ENCODE measurements at regions not wholly inside any gene's neighbourhood (a gene's known extent, or its start where the extent isn't known, plus 50 kb on each side); places are given as distances from the start of the nearest gene placed in this dataset.

- DNase-seq (ENCODE audit: unreplicated experiment), result no peak
- no peak for TF ChIP-seq CTCF (IDR thresholded peaks at IDR 0.05; ENCODE audit: unreplicated experiment)
- no peaks in the 10 kb centered on the region for H3K36me3 Mint-ChIP-seq (ENCODE audit: insufficient read depth, unreplicated experiment)
- ChIA-PET CTCF (interaction anchor here (0.6 to 1.2 kb wide), 4 partner anchors 9 to 807 kb away, joined by 3 to 6 read pairs (median 4); no protein-coding TSS in a partner anchor), POLR2A (interaction anchor here (0.6 kb wide), 1 partner anchor 72 kb away, joined by 3 read pairs; no protein-coding TSS in a partner anchor)
- peaks cover 17% of the 10 kb centered on the region for H3K4me1 Mint-ChIP-seq (ENCODE audit: insufficient read depth, unreplicated experiment)
- H3K27ac Mint-ChIP-seq (ENCODE audit: low read depth, unreplicated experiment), result peak overlapping the region; percentile 67
- no TSS peak for BruUV-seq (replicated peaks)
- no peaks in the 10 kb centered on the region for H3K9me3 Mint-ChIP-seq (ENCODE audit: unreplicated experiment)
- H3K4me3 Mint-ChIP-seq (ENCODE audit: unreplicated experiment), result no peak overlapping the region
- H3K27me3 Mint-ChIP-seq (ENCODE audit: insufficient read depth, unreplicated experiment), result no peaks in the 10 kb centered on the region
- intact Hi-C loops (cut with micrococcal nuclease), result loop anchor here (10.0 kb wide), 1 partner anchor 862 kb away; the partner anchor contains the start of gene IGFBP3
These were observed 794.9 kb downstream of the TNS3 start for GRCh38 chr7:46786995-46787394.

- Mint-ChIP-seq H3K36me3 (ENCODE audit: insufficient read depth, unreplicated experiment) (no peaks in the 10 kb centered on the region), H3K4me1 (ENCODE audit: insufficient read depth, unreplicated experiment) (peaks cover 17% of the 10 kb centered on the region), H3K27me3 (ENCODE audit: insufficient read depth, unreplicated experiment) (no peaks in the 10 kb centered on the region), H3K27ac (ENCODE audit: low read depth, unreplicated experiment) (peak overlapping the region; percentile 67), H3K9me3 (ENCODE audit: unreplicated experiment) (no peaks in the 10 kb centered on the region), H3K4me3 (ENCODE audit: unreplicated experiment) (no peak overlapping the region)
- intact Hi-C loops (cut with micrococcal nuclease), result loop anchor here (10.0 kb wide), 1 partner anchor 862 kb away; the partner anchor contains the start of gene IGFBP3
- no TSS peak for BruUV-seq (replicated peaks)
- DNase-seq (ENCODE audit: unreplicated experiment), result peak; percentile 61
- CTCF ChIA-PET, result interaction anchor here (0.6 to 2.0 kb wide), 5 partner anchors 8 to 1197 kb away, joined by 3 to 6 read pairs (median 4); no protein-coding TSS in a partner anchor
- POLR2A ChIA-PET, result interaction anchor here (0.6 to 0.8 kb wide), 3 partner anchors 72 to 270 kb away, joined by 3 to 4 read pairs (median 3); no protein-coding TSS in a partner anchor
- TF ChIP-seq CTCF (IDR thresholded peaks at IDR 0.05; ENCODE audit: unreplicated experiment), result no peak
These were observed 795.5 kb downstream of the TNS3 start for GRCh38 chr7:46786221-46786954.

- intact Hi-C loops (cut with micrococcal nuclease), result loop anchor here (1.0 to 10.0 kb wide), 2 partner anchors 32 to 860 kb away; partner anchors contain the start of gene IGFBP3
- peaks cover 7% of the 10 kb centered on the region for H3K9me3 Mint-ChIP-seq (ENCODE audit: unreplicated experiment)
- peak; percentile 85 for DNase-seq (ENCODE audit: unreplicated experiment)
- no peaks in the 10 kb centered on the region for H3K27me3 Mint-ChIP-seq (ENCODE audit: insufficient read depth, unreplicated experiment)
- H3K4me3 Mint-ChIP-seq (ENCODE audit: unreplicated experiment), result no peak overlapping the region
- ChIA-PET POLR2A (interaction anchor here (1.3 kb wide), 2 partner anchors 147 to 148 kb away, joined by 4 to 5 read pairs; no protein-coding TSS in a partner anchor), CTCF (interaction anchor here (2.0 kb wide), 1 partner anchor 24 kb away, joined by 5 read pairs; no protein-coding TSS in a partner anchor)
- peaks cover 17% of the 10 kb centered on the region for H3K4me1 Mint-ChIP-seq (ENCODE audit: insufficient read depth, unreplicated experiment)
- no TSS peak for BruUV-seq (replicated peaks)
- no peak overlapping the region for H3K27ac Mint-ChIP-seq (ENCODE audit: low read depth, unreplicated experiment)
- no peaks in the 10 kb centered on the region for H3K36me3 Mint-ChIP-seq (ENCODE audit: insufficient read depth, unreplicated experiment)
- TF ChIP-seq CTCF (IDR thresholded peaks at IDR 0.05; ENCODE audit: unreplicated experiment), result no peak
These were observed 797.2 kb downstream of the TNS3 start for GRCh38 chr7:46784732-46785131.

GRCh38 chr7:46781901-46782439 is 799.9 kb downstream of the TNS3 start:
- no TSS peak for BruUV-seq (replicated peaks)
- no peaks in the 10 kb centered on the region for H3K27me3 Mint-ChIP-seq (ENCODE audit: insufficient read depth, unreplicated experiment)

More at GRCh38 chr7:46781901-46782439, 799.9 kb downstream of the TNS3 start:
- no peak overlapping the region for H3K27ac Mint-ChIP-seq (ENCODE audit: low read depth, unreplicated experiment)
- CTCF ChIA-PET, result no interaction called here
- H3K9me3 Mint-ChIP-seq (ENCODE audit: unreplicated experiment), result peaks cover 19% of the 10 kb centered on the region
- H3K4me3 Mint-ChIP-seq (ENCODE audit: unreplicated experiment), result no peak overlapping the region
- POLR2A ChIA-PET, result interaction anchor here (0.6 to 1.1 kb wide), 2 partner anchors 151 to 771 kb away, joined by 3 read pairs; no protein-coding TSS in a partner anchor
- H3K36me3 Mint-ChIP-seq (ENCODE audit: insufficient read depth, unreplicated experiment), result no peaks in the 10 kb centered on the region
- no peak for DNase-seq (ENCODE audit: unreplicated experiment)
- no peak for TF ChIP-seq CTCF (IDR thresholded peaks at IDR 0.05; ENCODE audit: unreplicated experiment)
- intact Hi-C loops (cut with micrococcal nuclease), result loop anchor here (10.0 kb wide), 1 partner anchor 857 kb away; the partner anchor contains the start of gene IGFBP3
- H3K4me1 Mint-ChIP-seq (ENCODE audit: insufficient read depth, unreplicated experiment), result peaks cover 18% of the 10 kb centered on the region
